H1 (cell line): ENCODE measurements at regions not wholly inside any gene's neighbourhood (a gene's known extent, or its start where the extent isn't known, plus 50 kb on each side); places are given as distances from the start of the nearest gene placed in this dataset.

ENCODE experiments used
- CTCF ChIA-PET: fragments of 300-600 bp; sonication (Branson Sonifier 250); formaldehyde crosslinking; loops from one replicate; lab custom pipeline; 2021; ENCODE audit not compliant: partially characterized antibody; lab: Charles Lee
- POLR2A ChIA-PET: fragments of 300-600 bp; sonication (Branson Sonifier 250); formaldehyde crosslinking; loops from one replicate; lab custom pipeline; 2021; ENCODE audit warnings: inconsistent platforms; ENCODE audit not compliant: partially characterized antibody; lab: Charles Lee
- DNase-seq, 2 experiments: peaks; one replicate each; pipeline versions ENCODE4 v3.0.0 to v3.0.0-alpha.2; 2010 to 2022; ENCODE audit warnings: low spot score in 2 of 2, low read depth in 1 of 2, mixed read lengths in 1 of 2
- FAIRE-seq: peaks from 2 replicates; lab custom pipeline; 2011; peaks lifted over from hg19 to GRCh38; lab: Jason Lieb, UNC
- H2AFZ ChIP-seq: 2 replicates; pipeline ENCODE4 v1.8.1; 2012; ENCODE audit warnings: low read length, inconsistent platforms
- H2AK5ac ChIP-seq: 2 replicates; pipeline ENCODE4 v1.6.1; 2013; ENCODE audit warnings: low read depth, low read length
- H2BK120ac ChIP-seq: replicated peaks from 2 replicates; pipeline ENCODE3; 2013; ENCODE audit warnings: low read depth, low read length, inconsistent platforms
- H2BK12ac ChIP-seq: 2 replicates; pipeline ENCODE4 v1.6.1; 2013; ENCODE audit warnings: low read depth, low read length
- H2BK15ac ChIP-seq: 2 replicates; pipeline ENCODE4 v1.6.1; 2013; ENCODE audit warnings: low read length
- H2BK20ac ChIP-seq: 2 replicates; pipeline ENCODE4 v1.6.1; 2013; ENCODE audit warnings: low read length
- H2BK5ac ChIP-seq: 2 replicates; pipeline ENCODE4 v1.6.1; 2013; ENCODE audit warnings: low read depth, low read length
- H3K14ac ChIP-seq: 2 replicates; pipeline ENCODE4 v1.6.1; 2013; ENCODE audit warnings: inconsistent platforms; ENCODE audit not compliant: insufficient read length
- H3K18ac ChIP-seq: 2 replicates; pipeline ENCODE4 v1.6.1; 2013; ENCODE audit warnings: low read length; ENCODE audit errors: extremely low read depth
- H3K23ac ChIP-seq: 2 replicates; pipeline ENCODE4 v1.6.1; 2013; ENCODE audit warnings: inconsistent platforms; ENCODE audit not compliant: insufficient read length
- H3K23me2 ChIP-seq: 2 replicates; pipeline ENCODE4 v1.6.1; 2013; ENCODE audit warnings: low read depth, low read length
- H3K27ac ChIP-seq: 2 replicates; pipeline ENCODE4 v1.6.1; 2011; ENCODE audit warnings: low read depth, low read length, inconsistent platforms
- H3K27me3 ChIP-seq, 4 experiments: replicated peaks in 1 of 4; 1 replicate in 1 of 4; 2 replicates in 3 of 4; pipeline versions ENCODE4 v1.6.1 to v1.8.1; 2011 to 2013; ENCODE audit warnings: low read length in 3 of 4, mild to moderate bottlenecking in 3 of 4, inconsistent platforms in 2 of 4, mixed read lengths in 2 of 4, moderate library complexity in 1 of 4; ENCODE audit not compliant: control insufficient read depth in 3 of 4, insufficient read depth in 3 of 4; ENCODE audit errors: extremely low read depth in 1 of 4
- H3K36me3 ChIP-seq, 4 experiments: 2 replicates each; pipeline versions ENCODE4 v1.6.1 to v1.8.1; 2011 to 2013; ENCODE audit warnings: mild to moderate bottlenecking in 4 of 4, low read length in 3 of 4, moderate library complexity in 2 of 4, control low read depth in 1 of 4, inconsistent platforms in 1 of 4; ENCODE audit not compliant: insufficient read depth in 4 of 4, control insufficient read depth in 2 of 4
- H3K4ac ChIP-seq: replicated peaks from 2 replicates; pipeline ENCODE3; 2013; ENCODE audit warnings: low read length, low read depth, mixed read lengths, inconsistent platforms; ENCODE audit not compliant: insufficient read length
- H3K4me1 ChIP-seq, 4 experiments: replicated peaks in 1 of 4; 1 replicate in 1 of 4; 2 replicates in 3 of 4; pipeline versions ENCODE4 v1.6.1 to v1.8.1; 2011 to 2013; ENCODE audit warnings: low read length in 3 of 4, inconsistent platforms in 2 of 4, mixed read lengths in 1 of 4; ENCODE audit not compliant: insufficient read depth in 4 of 4, control insufficient read depth in 3 of 4
- H3K4me2 ChIP-seq, 2 experiments: 2 replicates each; pipeline versions ENCODE4 v1.6.1 to v1.8.1; 2011 to 2013; ENCODE audit warnings: low read depth in 2 of 2, low read length in 2 of 2, control low read depth in 1 of 2, inconsistent platforms in 1 of 2, mild to moderate bottlenecking in 1 of 2; ENCODE audit not compliant: insufficient read depth in 1 of 2
- H3K4me3 ChIP-seq, 4 experiments: fragments of 200-600, 300-600 bp in 1 of 4; sonication (generic), shearing (Covaris generic), sonication (Bioruptor Twin) in 1 of 4; 2 replicates each; pipeline versions ENCODE4 v1.5.1 to v1.8.1; 2011 to 2016; ENCODE audit warnings: low read length in 4 of 4, low read depth in 3 of 4, control low read depth in 2 of 4, inconsistent platforms in 2 of 4, mild to moderate bottlenecking in 2 of 4, mixed read lengths in 1 of 4, moderate library complexity in 1 of 4; ENCODE audit not compliant: insufficient read depth in 2 of 4; ENCODE audit errors: extremely low read depth in 1 of 4
- H3K56ac ChIP-seq: replicated peaks from 2 replicates; pipeline ENCODE3; 2013; ENCODE audit warnings: low read depth, mild to moderate bottlenecking, mixed read lengths, low read length, inconsistent platforms; ENCODE audit not compliant: insufficient read length
- H3K79me1 ChIP-seq: 2 replicates; pipeline ENCODE4 v1.6.1; 2013; ENCODE audit warnings: low read depth, low read length, control low read depth
- H3K79me2 ChIP-seq, 2 experiments: 2 replicates each; pipeline versions ENCODE4 v1.6.1 to v1.8.1; 2012 to 2013; ENCODE audit warnings: low read length in 2 of 2, mild to moderate bottlenecking in 2 of 2, inconsistent platforms in 1 of 2; ENCODE audit not compliant: insufficient read depth in 2 of 2, control insufficient read depth in 1 of 2
- H3K9ac ChIP-seq, 4 experiments: replicated peaks in 1 of 4; 1 replicate in 1 of 4; 2 replicates in 3 of 4; pipeline versions ENCODE4 v1.6.1 to v1.8.1; 2011 to 2013; ENCODE audit warnings: low read depth in 3 of 4, low read length in 3 of 4, control low read depth in 2 of 4, mild to moderate bottlenecking in 2 of 4, moderate library complexity in 2 of 4, inconsistent platforms in 1 of 4; ENCODE audit errors: extremely low read depth in 1 of 4
- H3K9me3 ChIP-seq, 2 experiments: 2 replicates each; pipeline versions ENCODE4 v1.6.1 to v1.8.1; 2012 to 2013; ENCODE audit warnings: mild to moderate bottlenecking in 2 of 2, moderate library complexity in 2 of 2, control low read depth in 1 of 2, inconsistent platforms in 1 of 2, low read depth in 1 of 2, low read length in 1 of 2, mixed read lengths in 1 of 2; ENCODE audit not compliant: insufficient read depth in 2 of 2
- H4K20me1 ChIP-seq, 2 experiments: replicated peaks in 1 of 2; 2 replicates each; pipeline versions ENCODE3 to v1.8.1; 2011 to 2013; ENCODE audit warnings: inconsistent platforms in 2 of 2, low read length in 2 of 2, mild to moderate bottlenecking in 1 of 2; ENCODE audit not compliant: insufficient read depth in 2 of 2, control insufficient read depth in 1 of 2
- H4K5ac ChIP-seq: 2 replicates; pipeline ENCODE4 v1.6.1; 2013; ENCODE audit warnings: low read length, low read depth, mixed read lengths, inconsistent platforms; ENCODE audit not compliant: insufficient read length
- H4K8ac ChIP-seq: 2 replicates; pipeline ENCODE4 v1.8.0; 2013; ENCODE audit warnings: mild to moderate bottlenecking, moderate library complexity, low read length, inconsistent platforms; ENCODE audit not compliant: insufficient read depth; ENCODE audit errors: extremely low read depth
- H4K91ac ChIP-seq: replicated peaks from 2 replicates; pipeline ENCODE3; 2013; ENCODE audit warnings: low read length, mixed read lengths, inconsistent platforms; ENCODE audit not compliant: insufficient read length
- MAFK ChIP-seq: IDR thresholded peaks from 2 replicates; pipeline ENCODE4 v1.6.1; 2012; ENCODE audit warnings: low read depth, mild to moderate bottlenecking, improper control_type of control experiment, low read length
- WGBS, 2 experiments: shearing (Covaris generic) in 1 of 2; methylation state at CpG; one replicate each; pipeline versions ENCODE4 v1.1.6 to v1.1.7; 2013 to 2015; ENCODE audit warnings: low lambda C conversion rate in 2 of 2, mixed read lengths in 2 of 2, inconsistent platforms in 1 of 2, low coverage in 1 of 2, missing lambda C conversion rate in 1 of 2; ENCODE audit not compliant: insufficient replicate concordance in 2 of 2, insufficient coverage in 1 of 2, insufficient read length in 1 of 2; ENCODE audit errors: extremely low coverage in 1 of 2, missing lambda C conversion rate in 1 of 2; 5-methylcytosine and 5-hydroxymethylcytosine counted together
- TF ChIP-seq, protein P1 (sequence below): IDR thresholded peaks from 2 replicates; pipeline ENCODE4 v1.6.1; 2011; ENCODE audit warnings: low read length, improper control_type of control experiment

DNA sequence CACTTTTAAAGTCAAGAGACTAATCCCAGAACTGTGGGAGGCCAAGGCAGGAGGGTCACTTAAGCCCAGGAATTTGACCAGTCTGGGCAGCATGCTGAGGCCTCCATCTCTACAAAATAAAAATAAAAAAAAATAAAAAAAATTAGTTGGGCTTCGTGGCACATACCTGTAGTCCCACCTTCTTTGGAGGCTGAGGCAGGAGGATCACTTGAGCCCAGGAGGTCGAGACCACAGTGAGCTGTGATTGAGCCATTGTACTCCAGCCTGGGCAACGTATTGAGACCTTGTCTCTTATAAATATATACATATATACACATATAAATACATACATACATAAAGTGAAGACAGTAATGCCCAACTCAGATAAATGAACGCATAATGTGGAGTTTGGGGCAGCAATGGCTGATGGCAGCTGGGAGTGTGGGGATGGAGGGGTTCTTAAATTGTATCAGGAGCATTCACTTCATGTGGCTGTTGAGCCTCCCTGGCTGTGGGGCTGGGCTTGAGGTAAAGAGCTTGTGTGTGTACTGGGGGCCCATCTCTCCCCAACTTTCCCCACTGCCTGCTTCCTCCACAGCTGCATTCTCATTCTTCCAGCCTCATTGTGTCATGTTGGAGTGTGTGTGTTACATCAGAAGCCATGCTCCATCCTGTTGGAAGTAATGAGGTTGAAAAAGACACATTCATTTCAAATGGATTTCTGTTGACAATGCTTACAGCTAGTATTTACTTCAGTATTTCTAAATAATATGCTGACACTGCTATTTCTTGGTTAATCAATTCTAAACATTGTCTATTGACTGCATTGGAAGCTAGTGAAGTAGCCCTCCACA lies 96.5 kb upstream of the HS6ST1 start:
- no peak overlapping the region for H3K4me2 ChIP-seq
- no peak overlapping the region for H2BK120ac ChIP-seq
- no peaks in the 10 kb centered on the region for H3K79me2 ChIP-seq
- no peak for FAIRE-seq
- no peaks in the 10 kb centered on the region for H3K27me3 ChIP-seq
- TF ChIP-seq MAFK, result peak; percentile 87
- TF ChIP-seq, protein P1, sequence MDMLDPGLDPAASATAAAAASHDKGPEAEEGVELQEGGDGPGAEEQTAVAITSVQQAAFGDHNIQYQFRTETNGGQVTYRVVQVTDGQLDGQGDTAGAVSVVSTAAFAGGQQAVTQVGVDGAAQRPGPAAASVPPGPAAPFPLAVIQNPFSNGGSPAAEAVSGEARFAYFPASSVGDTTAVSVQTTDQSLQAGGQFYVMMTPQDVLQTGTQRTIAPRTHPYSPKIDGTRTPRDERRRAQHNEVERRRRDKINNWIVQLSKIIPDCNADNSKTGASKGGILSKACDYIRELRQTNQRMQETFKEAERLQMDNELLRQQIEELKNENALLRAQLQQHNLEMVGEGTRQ, result no peak
- TF ChIP-seq, all 59 proteins: peak for 1
- no peak overlapping the region for H3K9ac ChIP-seq
- peak overlapping the region; percentile 28; the same call in 1 of the 2 replicates for H4K8ac ChIP-seq
- H3K27ac ChIP-seq, result no peak overlapping the region
- CTCF ChIA-PET, result interaction anchor here (0.6 to 1.2 kb wide), 5 partner anchors 27 to 121 kb away, joined by 3 to 5 read pairs (median 4); no protein-coding TSS in a partner anchor
- H3K4me1 ChIP-seq, result peaks cover 0 to 8% (median 0%) of the 10 kb centered on the region in 4 experiments; a peak in 2 of 7 replicates
- no peak overlapping the region for H4K5ac ChIP-seq
- no peak overlapping the region for H2BK12ac ChIP-seq
- H4K91ac ChIP-seq, result no peak overlapping the region
- POLR2A ChIA-PET, result no interaction called here
- no peak overlapping the region for H2BK5ac ChIP-seq
- no peak overlapping the region for H2BK20ac ChIP-seq
- no peak overlapping the region for H2AFZ ChIP-seq
- no peaks in the 10 kb centered on the region for H4K20me1 ChIP-seq
- H3K79me1 ChIP-seq, result no peaks in the 10 kb centered on the region
- H3K14ac ChIP-seq, result no peak overlapping the region
- H3K4me3 ChIP-seq, result no peak overlapping the region
- H3K56ac ChIP-seq, result no peak overlapping the region
- no peaks in the 10 kb centered on the region for H3K36me3 ChIP-seq
- peak in 1 of 2 experiments; percentile 28 for DNase-seq
- no peak overlapping the region for H3K18ac ChIP-seq
- H3K9me3 ChIP-seq, result peaks cover 0 to 2% of the 10 kb centered on the region in 2 experiments; a peak in 1 of 4 replicates
- H3K23me2 ChIP-seq, result no peaks in the 10 kb centered on the region
- H3K4ac ChIP-seq, result no peak overlapping the region
- no peak overlapping the region for H3K23ac ChIP-seq
- no peak overlapping the region for H2AK5ac ChIP-seq
- H2BK15ac ChIP-seq, result no peak overlapping the region
- WGBS, 2 experiments, result 91% methylated on average over 4 of the region's 4 CpGs; no CpG with 5 or more reads in 1 of the 2 experiments
